Endodermal cell (in vitro differentiated cells): ENCODE measurements at regions not wholly inside any gene's neighbourhood (a gene's known extent, or its start where the extent isn't known, plus 50 kb on each side); places are given as distances from the start of the nearest gene placed in this dataset.

Experiments used
- DNase-seq: peaks from one replicate; pipeline ENCODE4 v3.0.0-alpha.2; 2017
- H3K27ac ChIP-seq: 2 replicates; pipeline ENCODE4 v1.5.1; 2013; ENCODE audit warnings: mild to moderate bottlenecking, low read depth, low read length, moderate library complexity
- H3K27me3 ChIP-seq: 2 replicates; pipeline ENCODE4 v1.6.1; 2013; ENCODE audit warnings: mild to moderate bottlenecking, low read length, moderate library complexity; ENCODE audit not compliant: insufficient read depth, control insufficient read depth, poor library complexity, severe bottlenecking
- H3K36me3 ChIP-seq: 2 replicates; pipeline ENCODE4 v1.7.0; 2013; ENCODE audit warnings: mild to moderate bottlenecking, low read length, moderate library complexity; ENCODE audit not compliant: control insufficient read depth, insufficient read depth
- H3K4me1 ChIP-seq: one replicate; pipeline ENCODE4 v1.7.0; 2013; ENCODE audit warnings: low read length; ENCODE audit not compliant: control insufficient read depth, insufficient read depth
- H3K4me3 ChIP-seq: 2 replicates; pipeline ENCODE4 v1.5.1; 2013; ENCODE audit warnings: mild to moderate bottlenecking, low read length, moderate library complexity
- H3K9ac ChIP-seq: 2 replicates; pipeline ENCODE4 v1.6.1; 2013; ENCODE audit warnings: mild to moderate bottlenecking, low read length, moderate library complexity; ENCODE audit not compliant: poor library complexity, severe bottlenecking; ENCODE audit errors: extremely low read depth
- H3K9me3 ChIP-seq: 2 replicates; pipeline ENCODE4 v1.6.1; 2013; ENCODE audit warnings: mild to moderate bottlenecking, low read length, moderate library complexity; ENCODE audit not compliant: control insufficient read depth
- H3K27ac Mint-ChIP-seq: 2 replicates; pipeline ENCODE4 v1.8.0; 2020; ENCODE audit warnings: mixed read lengths
- H3K27me3 Mint-ChIP-seq: 2 replicates; pipeline ENCODE4 v1.8.0; 2021; ENCODE audit warnings: mild to moderate bottlenecking, mixed read lengths; ENCODE audit not compliant: insufficient read depth
- H3K36me3 Mint-ChIP-seq: 2 replicates; pipeline ENCODE4 v1.8.0; 2020; ENCODE audit warnings: low read depth, mixed read lengths
- H3K4me1 Mint-ChIP-seq: 2 replicates; pipeline ENCODE4 v1.8.0; 2020; ENCODE audit warnings: mixed read lengths
- H3K4me3 Mint-ChIP-seq: 2 replicates; pipeline ENCODE4 v1.8.0; 2020; ENCODE audit warnings: mild to moderate bottlenecking, moderate library complexity, mixed read lengths
- H3K9me3 Mint-ChIP-seq: 2 replicates; pipeline ENCODE4 v1.8.0; 2020; ENCODE audit warnings: mild to moderate bottlenecking, mixed read lengths
- WGBS, 2 experiments: methylation state at CpG; one replicate each; pipeline versions ENCODE4 v1.1.5 to v1.1.7; 2013; ENCODE audit warnings: missing lambda C conversion rate in 2 of 2, mixed read lengths in 1 of 2; ENCODE audit not compliant: insufficient coverage in 1 of 2, insufficient read length in 1 of 2; 5-methylcytosine and 5-hydroxymethylcytosine counted together
- TF ChIP-seq, protein P1 (sequence below): fragments of 200-600 bp; sonication (generic); conservative IDR thresholded peaks from 2 replicates; pipeline ENCODE4 v1.5.0; 2021; ENCODE audit warnings: antibody characterized with exemption, mild to moderate bottlenecking

DNA sequence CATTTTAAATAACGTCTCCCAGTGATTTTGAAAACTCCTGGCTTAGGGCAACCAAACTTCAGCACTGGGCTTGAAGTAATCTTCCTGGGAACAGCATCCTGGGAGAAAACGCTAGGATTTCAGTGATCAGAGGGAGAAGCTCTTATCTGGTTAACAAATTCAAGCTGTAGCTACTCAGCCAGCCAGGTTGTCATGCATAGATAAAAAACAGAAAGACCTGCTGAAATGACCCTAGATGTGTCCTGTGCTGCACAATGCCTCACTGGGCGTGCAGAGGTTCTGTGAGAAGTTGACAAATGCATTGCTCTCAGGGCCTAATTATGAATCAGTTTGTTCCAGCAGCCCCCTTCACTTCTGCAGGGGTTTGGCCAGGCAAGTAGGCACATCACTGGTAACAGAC, 68.9 kb upstream of the CHCHD3 start:
- no peaks in the 10 kb centered on the region for H3K36me3 ChIP-seq
- no peak for DNase-seq
- Mint-ChIP-seq H3K27ac (no peak overlapping the region), H3K4me1 (no peaks in the 10 kb centered on the region), H3K4me3 (no peak overlapping the region), H3K9me3 (peaks cover 4% of the 10 kb centered on the region), H3K36me3 (no peaks in the 10 kb centered on the region), H3K27me3 (no peaks in the 10 kb centered on the region)
- H3K4me3 ChIP-seq = no peak overlapping the region
- no peaks in the 10 kb centered on the region for H3K27me3 ChIP-seq
- no peaks in the 10 kb centered on the region for H3K9me3 ChIP-seq
- no peak overlapping the region for H3K27ac ChIP-seq
- 54 to 63% methylated on average over 3 of the region's 3 CpGs for WGBS, 2 experiments
- H3K4me1 ChIP-seq = no peaks in the 10 kb centered on the region
- TF ChIP-seq, protein P1, sequence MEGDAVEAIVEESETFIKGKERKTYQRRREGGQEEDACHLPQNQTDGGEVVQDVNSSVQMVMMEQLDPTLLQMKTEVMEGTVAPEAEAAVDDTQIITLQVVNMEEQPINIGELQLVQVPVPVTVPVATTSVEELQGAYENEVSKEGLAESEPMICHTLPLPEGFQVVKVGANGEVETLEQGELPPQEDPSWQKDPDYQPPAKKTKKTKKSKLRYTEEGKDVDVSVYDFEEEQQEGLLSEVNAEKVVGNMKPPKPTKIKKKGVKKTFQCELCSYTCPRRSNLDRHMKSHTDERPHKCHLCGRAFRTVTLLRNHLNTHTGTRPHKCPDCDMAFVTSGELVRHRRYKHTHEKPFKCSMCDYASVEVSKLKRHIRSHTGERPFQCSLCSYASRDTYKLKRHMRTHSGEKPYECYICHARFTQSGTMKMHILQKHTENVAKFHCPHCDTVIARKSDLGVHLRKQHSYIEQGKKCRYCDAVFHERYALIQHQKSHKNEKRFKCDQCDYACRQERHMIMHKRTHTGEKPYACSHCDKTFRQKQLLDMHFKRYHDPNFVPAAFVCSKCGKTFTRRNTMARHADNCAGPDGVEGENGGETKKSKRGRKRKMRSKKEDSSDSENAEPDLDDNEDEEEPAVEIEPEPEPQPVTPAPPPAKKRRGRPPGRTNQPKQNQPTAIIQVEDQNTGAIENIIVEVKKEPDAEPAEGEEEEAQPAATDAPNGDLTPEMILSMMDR = no peak
- H3K9ac ChIP-seq = no peak overlapping the region

DNA sequence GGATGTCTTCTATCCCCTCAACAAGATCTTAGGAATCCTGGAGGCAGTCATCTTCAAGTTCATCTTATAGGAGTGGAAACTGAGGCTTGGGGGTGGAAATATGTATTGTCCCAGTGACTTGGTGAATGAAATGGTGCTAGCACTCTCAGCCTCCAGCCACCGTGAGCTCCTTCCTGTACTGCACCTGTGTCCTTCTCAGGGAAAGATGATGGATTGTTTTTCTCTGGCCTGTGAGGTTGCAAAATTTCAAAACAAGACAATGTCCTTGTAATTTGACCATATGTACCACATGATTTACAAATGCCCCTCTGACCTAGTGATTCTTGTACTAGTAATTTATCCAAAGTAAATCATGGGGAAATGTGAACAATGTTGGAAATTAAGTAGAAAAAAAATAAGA, 71.0 kb upstream of the CHCHD3 start:
- TF ChIP-seq, protein P1 = no peak
- H3K27me3 Mint-ChIP-seq = no peaks in the 10 kb centered on the region

DNA sequence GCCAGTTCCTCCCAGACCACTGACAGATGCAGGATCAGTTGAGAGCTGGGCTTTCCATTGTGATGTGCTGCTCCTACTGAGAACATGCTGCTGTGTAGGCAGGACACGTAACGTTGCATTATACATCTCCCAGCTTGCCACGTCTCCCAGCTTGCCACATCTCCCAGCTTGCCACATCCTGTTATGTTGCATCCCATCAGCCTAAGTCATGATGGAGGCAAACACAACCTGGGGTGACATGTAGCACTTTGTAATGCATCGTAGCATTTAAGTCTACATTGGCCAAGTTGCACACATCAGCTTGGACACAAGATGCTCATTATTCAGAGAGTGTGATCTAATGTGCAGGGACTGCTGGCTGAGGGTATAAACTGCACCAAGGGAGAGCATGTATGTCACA, 73.3 kb upstream of the CHCHD3 start:
- Mint-ChIP-seq H3K36me3 (no peaks in the 10 kb centered on the region), H3K27me3 (no peaks in the 10 kb centered on the region), H3K9me3 (peaks cover 4% of the 10 kb centered on the region), H3K4me3 (no peak overlapping the region), H3K4me1 (no peaks in the 10 kb centered on the region), H3K27ac (no peak overlapping the region)
- Histone ChIP-seq H3K36me3 (no peaks in the 10 kb centered on the region), H3K4me1 (no peaks in the 10 kb centered on the region), H3K27me3 (no peaks in the 10 kb centered on the region), H3K27ac (no peak overlapping the region), H3K4me3 (no peak overlapping the region), H3K9me3 (no peaks in the 10 kb centered on the region), H3K9ac (no peak overlapping the region)
- no peak for DNase-seq
- WGBS, 2 experiments = 91 to 96% methylated on average over 4 of the region's 4 CpGs
- TF ChIP-seq, protein P1 = no peak

More for the DNA sequence above, 71.0 kb upstream of the CHCHD3 start:
- Mint-ChIP-seq H3K9me3 (peaks cover 4% of the 10 kb centered on the region), H3K27ac (no peak overlapping the region), H3K4me3 (no peak overlapping the region), H3K4me1 (no peaks in the 10 kb centered on the region), H3K36me3 (no peaks in the 10 kb centered on the region)
- H3K4me1 ChIP-seq = no peaks in the 10 kb centered on the region
- 96% methylated on average over 1 of the region's 1 CpG; no CpG with 5 or more reads in 1 of the 2 experiments for WGBS, 2 experiments
- DNase-seq = no peak
- no peaks in the 10 kb centered on the region for H3K36me3 ChIP-seq
- H3K9ac ChIP-seq = no peak overlapping the region
- no peaks in the 10 kb centered on the region for H3K27me3 ChIP-seq
- no peak overlapping the region for H3K4me3 ChIP-seq
- no peak overlapping the region for H3K27ac ChIP-seq
- H3K9me3 ChIP-seq = no peaks in the 10 kb centered on the region
